Thyroid gland (tissue), 4 donors: ENCODE measurements at regions not wholly inside any gene's neighbourhood (a gene's known extent, or its start where the extent isn't known, plus 50 kb on each side); places are given as distances from the start of the nearest gene placed in this dataset.
A peak's percentile ranks its signal among the peaks of the same experiment; 100 is the strongest.

Source experiments
- DNase-seq, 2 donors: peaks; one replicate each; pipeline ENCODE4 v3.0.0-alpha.2; 2019
- H3K27ac ChIP-seq, 3 donors: fragments of 200-600 bp; sonication (generic); 1 replicate in 2 of 3; 2 replicates in 1 of 3; pipeline ENCODE4 v1.5.1; 2016 to 2019; ENCODE audit warnings: mild to moderate bottlenecking in 1 of 3, moderate library complexity in 1 of 3
- H3K27me3 ChIP-seq: fragments of 200-600 bp; sonication (generic); one replicate; pipeline ENCODE4 v1.5.1; 2019
- H3K36me3 ChIP-seq, 2 donors: fragments of 200-600 bp; sonication (generic); one replicate each; pipeline ENCODE4 v1.5.1; 2016 to 2019
- H3K4me1 ChIP-seq, 2 donors: fragments of 200-600 bp; sonication (generic); one replicate each; pipeline ENCODE4 v1.5.1; 2017 to 2019
- H3K4me3 ChIP-seq, 3 donors: fragments of 200-600 bp; sonication (generic); replicated peaks in 1 of 3; 1 replicate in 2 of 3; 2 replicates in 1 of 3; pipeline ENCODE4 v1.5.1; 2016; ENCODE audit warnings: mild to moderate bottlenecking in 1 of 3
- H3K9me3 ChIP-seq: fragments of 200-600 bp; sonication (generic); one replicate; pipeline ENCODE4 v1.5.1; 2017
- POLR2A ChIP-seq, 2 donors: fragments of 450-650 bp; IDR thresholded peaks; one replicate each; pipeline ENCODE4 v1.6.1; 2017; ENCODE audit warnings: antibody characterized with exemption in 2 of 2, mild to moderate bottlenecking in 2 of 2, moderate library complexity in 1 of 2
- WGBS, 2 donors: methylation state at CpG; one replicate each; pipeline ENCODE4 v1.1.5; 2017; 5-methylcytosine and 5-hydroxymethylcytosine counted together
- intact Hi-C: fragments of 100-400 bp; cut with DNase I; formaldehyde crosslinking; loops from one replicate; pipeline ENCODE4 v1.15.1; 2023
- TF ChIP-seq, protein P1 (sequence below), 6 experiments: fragments of 200-600 bp in 3 of 6; fragments of 450-650 bp in 3 of 6; sonication (generic) in 3 of 6; IDR thresholded peaks; one replicate each; pipeline ENCODE4 v1.5.1; 2016 to 2019; ENCODE audit warnings: antibody characterized with exemption in 6 of 6, mild to moderate bottlenecking in 2 of 6, inconsistent platforms in 1 of 6, moderate library complexity in 1 of 6

DNA sequence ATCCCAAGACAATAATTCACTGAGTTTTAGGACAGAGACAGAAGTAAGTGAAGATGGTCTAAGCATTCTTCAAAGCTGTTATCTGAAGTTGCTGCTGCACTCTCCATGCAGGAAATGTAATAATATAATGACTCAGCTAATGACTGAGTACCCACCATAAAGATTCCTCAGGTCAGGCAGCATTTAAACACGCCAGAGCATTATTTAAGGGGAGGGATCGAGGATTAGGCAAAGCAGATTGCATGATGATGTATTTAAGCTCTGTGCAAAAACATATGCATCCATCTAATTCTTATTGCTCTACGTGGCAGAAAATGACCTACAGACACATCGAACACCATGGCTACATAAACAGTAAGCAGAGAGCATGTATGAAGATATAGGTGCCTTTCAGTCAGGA is 216.4 kb downstream of the UNC5CL start:
- Histone ChIP-seq H3K4me1 (peaks cover 3 to 9% of the 10 kb centered on the region in 2 donors), H3K27ac (no peak overlapping the region), H3K27me3 (no peaks in the 10 kb centered on the region), H3K36me3 (no peaks in the 10 kb centered on the region), H3K9me3 (no peaks in the 10 kb centered on the region), H3K4me3 (no peak overlapping the region)
- no peak for DNase-seq
- no peak for TF ChIP-seq POLR2A (IDR thresholded peaks at IDR 0.05)
- TF ChIP-seq, protein P1, sequence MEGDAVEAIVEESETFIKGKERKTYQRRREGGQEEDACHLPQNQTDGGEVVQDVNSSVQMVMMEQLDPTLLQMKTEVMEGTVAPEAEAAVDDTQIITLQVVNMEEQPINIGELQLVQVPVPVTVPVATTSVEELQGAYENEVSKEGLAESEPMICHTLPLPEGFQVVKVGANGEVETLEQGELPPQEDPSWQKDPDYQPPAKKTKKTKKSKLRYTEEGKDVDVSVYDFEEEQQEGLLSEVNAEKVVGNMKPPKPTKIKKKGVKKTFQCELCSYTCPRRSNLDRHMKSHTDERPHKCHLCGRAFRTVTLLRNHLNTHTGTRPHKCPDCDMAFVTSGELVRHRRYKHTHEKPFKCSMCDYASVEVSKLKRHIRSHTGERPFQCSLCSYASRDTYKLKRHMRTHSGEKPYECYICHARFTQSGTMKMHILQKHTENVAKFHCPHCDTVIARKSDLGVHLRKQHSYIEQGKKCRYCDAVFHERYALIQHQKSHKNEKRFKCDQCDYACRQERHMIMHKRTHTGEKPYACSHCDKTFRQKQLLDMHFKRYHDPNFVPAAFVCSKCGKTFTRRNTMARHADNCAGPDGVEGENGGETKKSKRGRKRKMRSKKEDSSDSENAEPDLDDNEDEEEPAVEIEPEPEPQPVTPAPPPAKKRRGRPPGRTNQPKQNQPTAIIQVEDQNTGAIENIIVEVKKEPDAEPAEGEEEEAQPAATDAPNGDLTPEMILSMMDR (IDR thresholded peaks at IDR 0.05): no peak
- intact Hi-C loops: loop anchor here (10.0 kb wide), 1 partner anchor 488 kb away; no protein-coding TSS in a partner anchor
- WGBS, 2 donors: 71 to 77% methylated on average over 4 of the region's 4 CpGs

DNA sequence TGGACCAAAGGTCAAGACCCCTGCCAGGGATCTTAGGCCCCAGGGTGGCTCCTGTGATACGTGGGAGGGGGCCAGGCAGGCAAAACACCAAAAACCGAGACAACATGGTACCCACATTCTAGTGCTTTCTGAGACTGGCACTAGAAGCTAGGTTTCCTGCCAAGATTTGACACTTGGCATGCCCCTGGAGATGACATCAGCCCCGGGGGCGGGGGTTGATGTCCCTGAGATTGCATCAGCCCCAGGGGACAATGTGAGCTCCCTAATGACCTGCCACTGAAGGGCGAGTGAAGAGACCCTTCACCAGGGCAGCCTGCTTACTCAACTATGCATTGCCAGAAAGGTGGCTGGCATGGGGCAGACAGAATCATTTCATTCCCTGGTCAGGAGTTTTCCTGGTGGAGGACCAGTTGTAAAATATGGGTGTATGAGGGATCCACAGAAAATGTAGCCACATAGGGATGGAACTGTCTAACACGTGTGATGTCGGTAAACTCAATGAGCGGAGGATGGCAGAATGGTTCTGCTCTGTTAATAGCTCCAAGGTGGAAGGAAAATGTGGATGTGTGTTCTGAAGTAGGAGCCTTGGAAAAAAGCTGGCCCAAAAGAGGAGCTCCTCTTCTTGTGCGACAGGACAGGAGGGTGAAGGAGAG is 219.7 kb downstream of the UNC5CL start:
- H3K27me3 ChIP-seq: no peaks in the 10 kb centered on the region
- no peak for TF ChIP-seq POLR2A (IDR thresholded peaks at IDR 0.05)
- TF ChIP-seq, protein P1 (IDR thresholded peaks at IDR 0.05): no peak
- DNase-seq: peak; percentile 80 to 89
- H3K4me1 ChIP-seq: peaks cover 3 to 9% of the 10 kb centered on the region in 2 donors
- no peak overlapping the region for H3K4me3 ChIP-seq
- H3K9me3 ChIP-seq: no peaks in the 10 kb centered on the region
- WGBS, 2 donors: 56 to 60% methylated on average over 7 of the region's 9 CpGs
- H3K36me3 ChIP-seq: no peaks in the 10 kb centered on the region
- no peak overlapping the region for H3K27ac ChIP-seq
- intact Hi-C loops: no loop called here

DNA sequence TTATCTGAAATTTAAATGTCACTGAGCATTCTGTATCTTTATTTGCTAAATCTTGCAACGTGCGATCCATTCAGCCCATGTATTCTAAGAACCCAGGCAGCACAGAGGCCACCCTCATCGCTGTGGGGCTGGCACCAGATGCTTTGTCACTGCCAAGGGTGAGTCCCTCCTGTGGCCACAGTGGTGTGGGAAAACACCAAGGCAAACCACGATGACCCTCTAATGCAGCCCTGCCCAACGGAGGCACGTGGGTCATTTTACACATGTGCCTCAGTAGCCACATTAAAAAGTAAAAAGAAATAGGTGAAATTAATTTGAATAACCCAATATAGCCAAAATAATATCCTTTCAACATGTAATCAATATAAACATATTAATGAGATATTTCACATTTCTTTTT is 221.7 kb downstream of the UNC5CL start:
- no peaks in the 10 kb centered on the region for H3K27me3 ChIP-seq
- H3K4me1 ChIP-seq: peaks cover 3 to 9% of the 10 kb centered on the region in 2 donors

DNA sequence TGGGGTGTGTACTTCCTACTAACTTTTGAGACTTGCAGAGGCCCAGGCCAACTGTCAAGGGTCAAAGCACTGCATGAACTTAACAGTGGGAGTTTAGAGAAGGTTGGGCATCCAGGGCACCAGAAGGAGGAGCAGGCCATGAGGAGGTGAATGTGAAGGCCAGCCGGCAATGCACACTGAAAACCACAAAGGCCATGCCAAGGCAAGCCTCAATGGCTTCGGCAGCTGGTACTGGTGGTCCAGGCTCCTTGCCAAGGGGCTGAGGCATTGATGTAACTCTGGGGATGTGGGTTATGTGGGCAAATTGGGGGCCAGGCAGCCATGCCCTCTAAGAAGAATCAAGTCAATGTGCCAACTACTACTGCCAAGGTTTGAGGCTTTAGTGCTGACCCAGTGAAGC is 222.4 kb downstream of the UNC5CL start:
- Histone ChIP-seq H3K4me1 (peaks cover 3 to 9% of the 10 kb centered on the region in 2 donors), H3K9me3 (no peaks in the 10 kb centered on the region), H3K36me3 (no peaks in the 10 kb centered on the region), H3K27me3 (no peaks in the 10 kb centered on the region), H3K4me3 (no peak overlapping the region), H3K27ac (no peak overlapping the region)
- 78 to 88% methylated on average over 2 of the region's 2 CpGs for WGBS, 2 donors
- intact Hi-C loops: no loop called here
- TF ChIP-seq, protein P1 (IDR thresholded peaks at IDR 0.05): no peak
- no peak for TF ChIP-seq POLR2A (IDR thresholded peaks at IDR 0.05)
- no peak for DNase-seq

More for the DNA sequence above, 221.7 kb downstream of the UNC5CL start:
- no peak overlapping the region for H3K4me3 ChIP-seq
- intact Hi-C loops: no loop called here
- TF ChIP-seq POLR2A (IDR thresholded peaks at IDR 0.05): no peak
- no peaks in the 10 kb centered on the region for H3K9me3 ChIP-seq
- H3K27ac ChIP-seq: no peak overlapping the region
- 94 to 95% methylated on average over 6 of the region's 6 CpGs for WGBS, 2 donors
- no peak for DNase-seq
- no peaks in the 10 kb centered on the region for H3K36me3 ChIP-seq

DNA sequence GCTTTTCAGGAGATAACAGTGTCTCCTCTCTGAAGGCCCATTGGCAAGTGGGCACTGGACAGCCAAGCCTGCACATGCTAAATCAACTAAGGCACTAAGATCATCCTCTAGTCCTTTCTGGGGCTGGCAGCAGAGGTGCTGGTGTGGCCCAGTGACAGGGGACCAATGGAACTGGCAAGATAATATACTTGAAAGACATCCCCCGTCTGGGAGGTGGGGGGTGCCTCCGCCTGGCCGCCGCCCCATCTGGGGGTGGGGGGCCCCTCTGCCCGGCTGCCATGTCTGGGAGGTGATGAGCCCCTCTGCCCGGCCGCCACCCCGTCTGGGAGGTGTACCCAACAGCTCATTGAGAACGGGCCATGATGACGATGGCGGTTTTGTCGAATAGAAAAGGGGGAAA is 223.3 kb downstream of the UNC5CL start:
- 87 to 94% methylated on average over 12 of the region's 12 CpGs for WGBS, 2 donors

More for the DNA sequence above, 223.3 kb downstream of the UNC5CL start:
- Histone ChIP-seq H3K9me3 (no peaks in the 10 kb centered on the region), H3K4me1 (peaks cover 3 to 9% of the 10 kb centered on the region in 2 donors), H3K4me3 (no peak overlapping the region), H3K27me3 (no peaks in the 10 kb centered on the region), H3K36me3 (no peaks in the 10 kb centered on the region), H3K27ac (no peak overlapping the region)
- intact Hi-C loops: no loop called here
- no peak for DNase-seq
- no peak for TF ChIP-seq POLR2A (IDR thresholded peaks at IDR 0.05)
- TF ChIP-seq, protein P1 (IDR thresholded peaks at IDR 0.05): no peak
